CD14-positive monocyte (primary cell): ENCODE measurements at regions not wholly inside any gene's neighbourhood (a gene's known extent, or its start where the extent isn't known, plus 50 kb on each side); places are given as distances from the start of the nearest gene placed in this dataset.

Experiments used
- DNase-seq, 3 donors: peaks; one replicate each; pipeline ENCODE4 v3.0.0-alpha.2; 2011 to 2022
- H2AFZ ChIP-seq: 2 replicates; pipeline ENCODE4 v1.6.0; 2012; ENCODE audit warnings: mild to moderate bottlenecking, low read depth, low read length, inconsistent platforms; ENCODE audit not compliant: insufficient read depth, poor library complexity, severe bottlenecking
- H3K27ac ChIP-seq, 2 donors: 1 replicate in 1 of 2; 2 replicates in 1 of 2; pipeline ENCODE4 v1.5.1; 2012 to 2013; ENCODE audit warnings: low read length in 2 of 2, control low read depth in 1 of 2, inconsistent platforms in 1 of 2, low read depth in 1 of 2, mild to moderate bottlenecking in 1 of 2
- H3K27me3 ChIP-seq, 2 donors: one replicate each; pipeline versions ENCODE4 v1.6.0 to v1.6.1; 2011 to 2013; ENCODE audit warnings: low read length in 2 of 2; ENCODE audit not compliant: control insufficient read depth in 2 of 2, insufficient read depth in 2 of 2
- H3K36me3 ChIP-seq, 2 donors: replicated peaks in 1 of 2; 1 replicate in 1 of 2; 2 replicates in 1 of 2; pipeline versions ENCODE4 v1.5.1 to v1.6.1; 2012 to 2013; ENCODE audit warnings: low read length in 2 of 2, control low read depth in 1 of 2, inconsistent platforms in 1 of 2, mild to moderate bottlenecking in 1 of 2; ENCODE audit not compliant: insufficient read depth in 2 of 2, control insufficient read depth in 1 of 2
- H3K4me1 ChIP-seq, 2 donors: 1 replicate in 1 of 2; 2 replicates in 1 of 2; pipeline versions ENCODE4 v1.5.1 to v1.6.1; 2012 to 2013; ENCODE audit warnings: low read length in 2 of 2, control low read depth in 1 of 2, inconsistent platforms in 1 of 2, mild to moderate bottlenecking in 1 of 2, moderate library complexity in 1 of 2; ENCODE audit not compliant: insufficient read depth in 2 of 2, control insufficient read depth in 1 of 2
- H3K4me2 ChIP-seq: replicated peaks from 2 replicates; pipeline ENCODE3; 2012; ENCODE audit warnings: low read length, moderate library complexity, mild to moderate bottlenecking; ENCODE audit not compliant: poor library complexity, severe bottlenecking; ENCODE audit errors: extremely low read depth
- H3K4me3 ChIP-seq, 3 experiments: fragments of 200-600 bp in 1 of 3; sonication (generic) in 1 of 3; replicated peaks in 1 of 3; 1 replicate in 2 of 3; 2 replicates in 1 of 3; pipeline ENCODE4 v1.5.1; 2011 to 2013; ENCODE audit warnings: low read length in 3 of 3, mild to moderate bottlenecking in 3 of 3, control low read depth in 2 of 3, low read depth in 2 of 3, inconsistent platforms in 1 of 3, moderate library complexity in 1 of 3
- H3K79me2 ChIP-seq: 2 replicates; pipeline ENCODE4 v1.6.0; 2012; ENCODE audit warnings: mild to moderate bottlenecking, control low read depth, inconsistent platforms, low read length, moderate library complexity; ENCODE audit not compliant: insufficient read depth
- H3K9ac ChIP-seq: 2 replicates; pipeline ENCODE4 v1.6.0; 2017; ENCODE audit warnings: low read length, mild to moderate bottlenecking; ENCODE audit not compliant: insufficient read depth, poor library complexity, severe bottlenecking
- H3K9me3 ChIP-seq, 2 donors: replicated peaks in 1 of 2; 1 replicate in 1 of 2; 2 replicates in 1 of 2; pipeline versions ENCODE4 v1.5.1 to v1.6.1; 2012 to 2013; ENCODE audit warnings: low read length in 2 of 2, control low read depth in 1 of 2; ENCODE audit not compliant: control insufficient read depth in 1 of 2, insufficient read depth in 1 of 2
- H4K20me1 ChIP-seq: 2 replicates; pipeline ENCODE4 v1.6.0; 2012; ENCODE audit warnings: mild to moderate bottlenecking, low read length, control low read depth, moderate library complexity; ENCODE audit not compliant: insufficient read depth
- H3K27ac Mint-ChIP-seq, 7 donors: one replicate each; pipeline ENCODE4 v1.8.0; 2020; ENCODE audit warnings: mild to moderate bottlenecking in 7 of 7, mixed read lengths in 7 of 7, moderate library complexity in 6 of 7, inconsistent platforms in 2 of 7
- H3K27me3 Mint-ChIP-seq, 3 donors: one replicate each; pipeline ENCODE4 v1.8.0; 2021 to 2022; ENCODE audit warnings: low read depth in 3 of 3, mild to moderate bottlenecking in 3 of 3, mixed read lengths in 3 of 3, moderate library complexity in 3 of 3, inconsistent platforms in 1 of 3
- H3K36me3 Mint-ChIP-seq, 2 donors: one replicate each; pipeline ENCODE4 v1.8.0; 2020; ENCODE audit warnings: mixed read lengths in 2 of 2, inconsistent platforms in 1 of 2, mild to moderate bottlenecking in 1 of 2
- H3K4me1 Mint-ChIP-seq: one replicate; pipeline ENCODE4 v1.8.0; 2020; ENCODE audit warnings: mild to moderate bottlenecking, mixed read lengths
- H3K4me3 Mint-ChIP-seq, 2 donors: one replicate each; pipeline ENCODE4 v1.8.0; 2020; ENCODE audit warnings: mild to moderate bottlenecking in 2 of 2, mixed read lengths in 2 of 2, moderate library complexity in 1 of 2
- H3K9me3 Mint-ChIP-seq, 7 donors: one replicate each; pipeline ENCODE4 v1.8.0; 2020 to 2022; ENCODE audit warnings: mixed read lengths in 7 of 7, mild to moderate bottlenecking in 6 of 7, moderate library complexity in 6 of 7, inconsistent platforms in 2 of 7
- CTCF ChIP-seq: fragments of 200-600 bp; IDR thresholded peaks from one replicate; pipeline ENCODE4 v1.8.0; 2022; ENCODE audit warnings: antibody characterized with exemption, mild to moderate bottlenecking
- WGBS: methylation state at CpG from one replicate; pipeline ENCODE4 v1.1.5; 2013; ENCODE audit warnings: missing lambda C conversion rate; ENCODE audit not compliant: insufficient coverage; 5-methylcytosine and 5-hydroxymethylcytosine counted together
- intact Hi-C, 2 donors: fragments of 100-400 bp; cut with micrococcal nuclease; formaldehyde crosslinking; loops; one replicate each; pipeline versions ENCODE4 v1.15.0 to v1.15.1; 2023

- Histone ChIP-seq H3K4me1 (no peaks in the 10 kb centered on the region), H3K4me3 (no peak overlapping the region), H4K20me1 (no peaks in the 10 kb centered on the region), H3K27me3 (no peaks in the 10 kb centered on the region), H3K27ac (no peak overlapping the region), H3K9me3 (peaks cover 0 to 2% of the 10 kb centered on the region in 2 donors), H3K79me2 (no peaks in the 10 kb centered on the region), H3K36me3 (no peaks in the 10 kb centered on the region), H2AFZ (no peak overlapping the region), H3K4me2 (no peak overlapping the region), H3K9ac (no peak overlapping the region)
- intact Hi-C loops = no loop called here
- peak in 1 of 3 donors; percentile 2 for DNase-seq
- Mint-ChIP-seq H3K4me1 (peaks cover 5% of the 10 kb centered on the region), H3K27ac (no peak overlapping the region), H3K4me3 (no peak overlapping the region), H3K27me3 (peaks cover 0 to 3% (median 0%) of the 10 kb centered on the region in 3 donors), H3K36me3 (no peaks in the 10 kb centered on the region), H3K9me3 (peaks cover 3 to 20% (median 7%) of the 10 kb centered on the region in 7 donors)
- WGBS = 73% methylated on average over 4 of the region's 7 CpGs
- TF ChIP-seq CTCF = no peak
Measured at GRCh38 chr13:85693889-85694511, 105.2 kb downstream of the SLITRK6 start.

GRCh38 chr13:85690368-85690767 lies 108.9 kb downstream of the SLITRK6 start:
- Histone ChIP-seq H2AFZ (no peak overlapping the region), H3K36me3 (no peaks in the 10 kb centered on the region), H3K4me3 (no peak overlapping the region), H3K9me3 (no peaks in the 10 kb centered on the region), H3K79me2 (no peaks in the 10 kb centered on the region), H3K27me3 (no peaks in the 10 kb centered on the region), H3K27ac (no peak overlapping the region), H3K9ac (no peak overlapping the region), H4K20me1 (no peaks in the 10 kb centered on the region), H3K4me2 (no peak overlapping the region), H3K4me1 (no peaks in the 10 kb centered on the region)
- Mint-ChIP-seq H3K9me3 (peaks cover 0 to 4% (median 0%) of the 10 kb centered on the region in 7 donors), H3K27me3 (peaks cover 0 to 3% (median 0%) of the 10 kb centered on the region in 3 donors), H3K4me1 (peaks cover 5% of the 10 kb centered on the region), H3K36me3 (no peaks in the 10 kb centered on the region), H3K27ac (no peak overlapping the region), H3K4me3 (no peak overlapping the region)
- TF ChIP-seq CTCF = no peak
- no CpG with 5 or more reads among the region's 1 CpG for WGBS
- intact Hi-C loops = no loop called here
- DNase-seq = no peak
